Right lobe of liver (tissue), 4 donors: ENCODE measurements at regions not wholly inside any gene's neighbourhood (a gene's known extent, or its start where the extent isn't known, plus 50 kb on each side); places are given as distances from the start of the nearest gene placed in this dataset.

Experiments
- POLR2A ChIP-seq: fragments of 450-650 bp; IDR thresholded peaks from one replicate; pipeline ENCODE4 v1.6.1; 2017; ENCODE audit warnings: antibody characterized with exemption, mild to moderate bottlenecking
- TF ChIP-seq, protein P1 (sequence below), 4 donors: fragments of 200-600 bp in 3 of 4; fragments of 450-650 bp in 1 of 4; IDR thresholded peaks; one replicate each; pipeline versions ENCODE4 v1.5.1 to v1.8.0; 2016 to 2022; ENCODE audit warnings: antibody characterized with exemption in 4 of 4, mild to moderate bottlenecking in 2 of 4
- donor health status: DM: no; HTN: no; CAD: no.
- donor health status: DM: no; HTN: no; CAD: no.
- donor health status: DM: no; HTN: yes; CAD: no.

DNA sequence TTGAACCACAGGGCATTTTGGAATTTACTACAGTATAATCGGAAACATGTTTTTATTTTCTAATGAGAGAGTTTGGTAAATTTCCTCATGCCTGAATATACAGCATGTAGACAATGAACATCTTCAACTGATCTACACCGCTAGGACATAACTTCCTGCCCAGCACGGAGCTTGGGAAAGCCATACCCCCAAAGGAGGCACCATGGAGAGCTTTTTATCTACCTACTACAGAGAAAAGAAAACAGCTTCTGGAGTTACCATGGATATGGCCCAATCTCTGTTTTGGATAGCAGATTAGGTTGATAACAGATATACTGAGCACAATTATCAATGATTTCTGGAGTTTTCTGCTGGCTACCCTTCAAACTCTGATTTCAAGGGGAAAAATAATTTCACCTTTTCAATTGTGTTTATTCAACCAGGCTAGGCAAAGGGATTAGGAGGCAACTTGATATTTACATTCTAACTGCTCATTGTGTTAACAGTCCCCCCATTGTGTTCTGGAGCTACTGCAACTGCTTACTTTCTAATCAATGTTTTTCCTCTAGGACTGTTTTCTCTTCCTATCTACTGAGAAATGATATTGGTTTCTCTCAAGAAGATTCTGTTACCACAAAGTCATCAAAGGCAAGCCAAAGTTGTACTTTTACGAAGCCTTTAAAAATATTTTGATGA is 123.0 kb upstream of the ARHGAP28 start:
- TF ChIP-seq, protein P1, sequence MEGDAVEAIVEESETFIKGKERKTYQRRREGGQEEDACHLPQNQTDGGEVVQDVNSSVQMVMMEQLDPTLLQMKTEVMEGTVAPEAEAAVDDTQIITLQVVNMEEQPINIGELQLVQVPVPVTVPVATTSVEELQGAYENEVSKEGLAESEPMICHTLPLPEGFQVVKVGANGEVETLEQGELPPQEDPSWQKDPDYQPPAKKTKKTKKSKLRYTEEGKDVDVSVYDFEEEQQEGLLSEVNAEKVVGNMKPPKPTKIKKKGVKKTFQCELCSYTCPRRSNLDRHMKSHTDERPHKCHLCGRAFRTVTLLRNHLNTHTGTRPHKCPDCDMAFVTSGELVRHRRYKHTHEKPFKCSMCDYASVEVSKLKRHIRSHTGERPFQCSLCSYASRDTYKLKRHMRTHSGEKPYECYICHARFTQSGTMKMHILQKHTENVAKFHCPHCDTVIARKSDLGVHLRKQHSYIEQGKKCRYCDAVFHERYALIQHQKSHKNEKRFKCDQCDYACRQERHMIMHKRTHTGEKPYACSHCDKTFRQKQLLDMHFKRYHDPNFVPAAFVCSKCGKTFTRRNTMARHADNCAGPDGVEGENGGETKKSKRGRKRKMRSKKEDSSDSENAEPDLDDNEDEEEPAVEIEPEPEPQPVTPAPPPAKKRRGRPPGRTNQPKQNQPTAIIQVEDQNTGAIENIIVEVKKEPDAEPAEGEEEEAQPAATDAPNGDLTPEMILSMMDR (IDR thresholded peaks at IDR 0.05): no peak
- TF ChIP-seq POLR2A: no peak
